CD4-positive, alpha-beta T cell treated with Interleukin-4 for 1 hour (primary cell): ENCODE measurements at regions not wholly inside any gene's neighbourhood (a gene's known extent, or its start where the extent isn't known, plus 50 kb on each side); places are given as distances from the start of the nearest gene placed in this dataset.

ENCODE experiments used
- DNase-seq, 2 donors: peaks; one replicate each; pipeline ENCODE4 v3.0.0-alpha.2; 2020 to 2022

- DNase-seq, result no peak
These were observed 362.2 kb upstream of the SHH start for GRCh38 chr7:156174428-156174827.

GRCh38 chr7:156173748-156174353 lies 361.6 kb upstream of the SHH start:
- no peak for DNase-seq

GRCh38 chr7:156173346-156173745 lies 361.1 kb upstream of the SHH start:
- DNase-seq, result no peak

- DNase-seq, result no peak
These were observed 360.4 kb upstream of the SHH start for GRCh38 chr7:156172638-156173037.

DNA sequence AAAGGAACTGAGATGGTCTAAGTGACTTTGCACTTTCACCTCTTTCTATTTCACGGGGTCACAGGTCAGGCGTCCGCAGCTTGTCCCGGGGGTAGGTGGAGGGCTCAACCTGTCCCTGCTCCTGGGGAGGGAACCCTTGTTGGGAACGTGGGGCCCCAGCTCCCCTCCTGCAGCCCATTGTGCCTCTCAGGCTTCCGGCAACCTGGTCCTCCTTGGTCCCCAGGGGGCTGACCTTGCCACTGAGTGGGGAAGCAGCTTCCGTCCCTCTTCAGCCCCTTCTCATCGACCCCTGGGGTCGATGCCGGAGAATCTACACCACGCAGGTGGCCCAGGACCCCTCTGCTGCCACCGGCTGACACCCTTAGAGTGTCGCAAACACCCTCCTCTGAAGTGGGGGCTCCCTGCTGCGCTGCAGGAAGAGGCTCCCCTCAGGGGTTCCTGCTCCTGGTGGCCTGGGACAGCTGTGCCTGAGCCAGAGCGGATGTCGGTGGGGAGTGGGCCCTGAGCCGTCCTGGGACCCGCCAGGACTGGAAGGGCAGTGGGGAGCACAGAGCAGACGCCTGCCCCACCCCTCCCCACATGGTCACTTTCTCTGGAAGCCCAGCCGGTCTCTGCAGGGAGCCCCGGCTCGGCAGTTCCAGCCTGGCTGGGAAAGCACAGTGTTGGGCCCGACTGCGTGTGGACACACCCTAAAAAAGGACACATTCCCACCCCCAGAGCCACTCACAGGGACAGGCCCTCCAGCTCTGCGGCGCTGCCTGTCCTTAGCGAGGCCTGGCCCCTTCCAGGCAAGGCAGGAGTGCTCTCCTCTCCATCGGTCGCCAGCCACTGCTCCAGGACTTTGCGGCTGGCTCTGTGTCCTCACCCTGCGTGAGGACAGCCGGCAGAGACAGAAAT lies 357.5 kb upstream of the SHH start:
- DNase-seq, result no peak

GRCh38 chr7:156168434-156168833 lies 356.2 kb upstream of the SHH start:
- no peak for DNase-seq

DNA sequence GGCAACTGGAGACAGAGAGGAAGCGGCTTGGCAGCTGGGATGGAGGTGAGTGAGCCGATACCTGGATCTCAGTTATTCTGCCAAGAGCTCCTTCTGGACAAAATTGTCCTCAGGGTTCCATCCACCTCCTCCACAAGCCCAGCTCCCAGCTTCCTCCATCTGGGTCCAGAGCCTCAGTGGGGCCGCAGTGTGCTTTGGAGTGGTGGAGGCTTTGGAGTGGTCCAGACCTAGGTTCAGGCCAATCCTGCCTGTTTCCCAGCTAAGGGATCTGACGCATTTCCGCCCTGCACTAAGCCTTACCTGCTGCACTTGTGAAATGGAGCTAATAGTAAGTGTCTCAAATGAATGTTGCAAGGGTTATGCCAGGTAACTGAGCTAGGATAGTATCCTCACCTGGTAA lies 355.7 kb upstream of the SHH start:
- no peak for DNase-seq

DNA sequence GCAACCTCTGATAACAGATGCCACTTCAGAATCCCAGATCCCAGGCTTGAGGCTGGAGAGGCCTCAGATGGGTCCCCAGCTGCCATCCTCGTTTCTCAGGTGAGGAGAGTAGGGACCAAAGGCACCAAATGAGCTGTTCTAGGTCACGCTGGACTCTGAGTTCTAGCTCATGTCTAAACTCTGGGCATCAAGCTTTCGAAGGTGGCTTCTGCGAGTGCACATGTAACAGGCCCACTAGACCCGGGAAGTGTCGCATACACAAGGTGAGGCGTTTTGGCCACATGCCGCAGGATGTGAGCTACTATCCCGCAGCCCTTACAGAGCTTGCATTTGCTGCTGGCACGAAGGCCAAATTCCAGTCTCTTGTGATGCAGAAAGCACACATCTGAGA lies 355.1 kb upstream of the SHH start:
- DNase-seq, result no peak

DNA sequence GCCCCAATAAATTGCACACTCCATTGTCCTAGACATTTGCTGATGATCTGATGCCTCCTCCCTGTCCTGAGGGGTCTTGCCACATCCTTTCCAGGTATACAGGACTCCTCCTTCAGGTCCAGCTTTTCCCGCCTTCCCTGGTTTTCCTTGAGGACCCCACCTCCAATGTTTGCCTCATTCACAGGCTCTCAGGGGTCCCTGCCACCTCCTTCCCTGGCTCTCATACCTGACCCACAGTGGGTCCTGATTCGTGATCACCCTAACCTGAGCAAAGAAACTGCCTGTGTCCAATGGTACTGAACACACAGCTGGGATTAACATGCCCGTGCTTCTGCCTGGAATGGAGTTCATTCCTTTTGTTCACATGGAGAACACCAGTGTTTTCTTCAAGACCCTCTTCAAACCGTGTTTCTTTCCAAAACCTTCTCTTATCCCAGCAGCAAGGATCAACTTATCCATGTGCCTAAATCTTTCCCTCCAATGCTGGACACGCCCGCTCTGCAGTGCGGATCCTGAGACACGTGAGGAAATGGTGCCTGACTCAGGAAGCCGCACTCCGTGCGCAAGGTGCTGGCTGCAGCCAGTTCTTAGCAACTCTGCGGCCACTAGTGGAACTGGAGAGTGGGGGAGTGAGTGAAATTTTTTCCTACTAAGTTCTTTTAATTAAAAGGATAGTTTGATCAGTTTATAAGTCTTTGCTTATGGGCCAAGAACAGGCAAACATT lies 354.6 kb upstream of the SHH start:
- no peak for DNase-seq

- no peak for DNase-seq
These were observed 351.5 kb upstream of the SHH start for GRCh38 chr7:156163747-156164146.

GRCh38 chr7:156162451-156162850 lies 350.2 kb upstream of the SHH start:
- no peak for DNase-seq

DNA sequence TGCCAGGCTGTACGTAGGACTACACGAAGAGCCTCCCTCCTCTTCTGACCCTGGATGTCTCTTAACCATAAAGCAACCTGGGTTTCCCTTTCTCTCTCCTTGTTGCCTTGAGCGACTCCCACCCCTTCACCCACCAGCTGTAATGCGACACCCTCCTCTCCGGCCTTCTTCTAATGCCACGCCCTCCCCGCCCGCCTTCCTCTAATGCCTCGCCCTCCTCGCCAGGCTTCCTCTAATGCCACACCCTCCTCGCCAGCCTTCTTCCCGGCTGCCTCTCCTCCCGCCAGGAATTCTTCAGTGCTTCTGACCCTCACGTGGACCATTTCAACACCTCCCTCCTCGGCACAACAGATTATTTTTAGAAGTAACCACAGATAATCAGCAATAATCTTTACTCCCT lies 348.5 kb upstream of the SHH start:
- no peak for DNase-seq

DNA sequence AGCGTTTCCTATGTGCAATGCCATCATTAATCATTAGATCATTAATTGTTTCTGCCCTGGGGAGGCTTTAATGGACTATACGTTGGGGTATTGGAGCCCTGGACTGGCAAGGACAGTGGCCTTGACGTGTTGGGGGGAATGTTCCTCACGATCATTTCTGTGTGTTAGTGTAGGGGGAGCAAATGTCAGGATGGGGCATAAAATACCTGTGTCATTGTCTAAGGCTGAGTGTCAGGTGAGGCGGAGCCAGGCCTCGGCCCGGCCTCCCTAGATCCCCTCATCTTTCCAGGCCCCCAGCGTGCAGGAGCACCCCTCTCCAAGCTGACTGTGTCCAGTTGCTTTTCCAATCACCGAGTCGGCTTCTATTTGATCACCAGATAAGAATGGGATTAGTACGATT lies 346.4 kb upstream of the SHH start:
- no peak for DNase-seq

GRCh38 chr7:156158213-156158612 lies 345.9 kb upstream of the SHH start:
- no peak for DNase-seq

GRCh38 chr7:156157409-156158012 lies 345.2 kb upstream of the SHH start:
- no peak for DNase-seq

GRCh38 chr7:156156734-156157408 lies 344.6 kb upstream of the SHH start:
- DNase-seq, result no peak

DNA sequence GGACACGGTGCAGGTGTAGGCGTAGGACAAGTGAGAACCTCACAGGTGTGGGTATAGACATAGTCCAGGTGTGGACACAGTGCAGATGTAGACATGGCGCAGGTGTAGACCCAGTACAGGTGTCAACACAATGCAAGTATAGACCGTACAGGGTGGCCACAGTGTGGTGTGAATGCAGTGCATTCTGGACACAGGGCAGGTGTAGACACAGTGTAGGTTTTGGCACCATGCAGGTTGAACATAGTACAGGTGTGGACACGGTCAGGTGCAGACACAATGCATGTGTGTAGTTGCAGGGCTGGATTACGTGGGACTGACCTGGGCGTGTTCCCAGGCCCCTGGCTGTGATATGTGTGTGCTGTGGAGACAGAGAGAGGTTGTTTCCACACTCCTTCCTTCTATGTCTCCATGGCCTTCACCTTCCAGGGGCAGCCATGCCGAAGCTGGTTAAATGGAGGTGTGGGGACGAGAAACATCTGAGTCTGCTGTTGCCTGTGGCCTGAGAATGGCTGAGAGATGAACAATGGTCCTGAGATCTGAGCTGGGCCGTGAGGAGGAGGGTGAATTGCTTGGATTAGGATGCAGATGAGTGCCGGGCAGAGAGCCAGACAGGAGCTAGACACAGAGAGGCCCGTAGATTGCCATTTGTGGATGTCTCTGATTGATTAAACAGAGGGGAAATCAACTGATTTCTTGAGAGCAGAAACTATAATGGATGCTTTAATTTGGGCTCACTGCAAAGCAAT lies 343.9 kb upstream of the SHH start:
- DNase-seq, result no peak

- DNase-seq, result no peak
These were observed 341.3 kb upstream of the SHH start for GRCh38 chr7:156153590-156153989.

- DNase-seq, result no peak
These were observed 340.1 kb upstream of the SHH start for GRCh38 chr7:156152390-156152789.

DNA sequence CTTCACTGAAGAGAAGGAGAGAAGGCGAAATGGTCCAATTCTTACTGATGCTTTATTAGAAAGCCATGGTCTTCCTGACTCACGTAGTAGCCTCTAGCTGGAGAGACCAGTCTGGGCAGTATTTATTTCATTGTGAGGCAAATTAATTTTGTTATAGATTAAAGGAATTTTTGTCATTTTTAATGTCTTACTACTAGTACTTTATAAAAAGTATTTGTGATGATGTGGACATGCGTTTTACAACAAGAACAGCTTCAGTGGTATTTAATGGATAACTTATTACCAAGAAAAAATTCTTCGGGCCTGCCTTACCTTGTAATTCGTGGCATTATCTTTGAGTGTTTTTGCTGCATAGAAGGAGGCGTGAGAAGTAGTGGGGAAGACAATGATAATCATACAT lies 339.4 kb upstream of the SHH start:
- no peak for DNase-seq

GRCh38 chr7:156151078-156151477 lies 338.8 kb upstream of the SHH start:
- DNase-seq, result no peak

GRCh38 chr7:156148995-156149394 lies 336.7 kb upstream of the SHH start:
- DNase-seq, result no peak
